ENCODE measurements at regions not wholly inside any gene's neighbourhood (a gene's known extent, or its start where the extent isn't known, plus 50 kb on each side); places are given as distances from the start of the nearest gene placed in this dataset.

DNA sequence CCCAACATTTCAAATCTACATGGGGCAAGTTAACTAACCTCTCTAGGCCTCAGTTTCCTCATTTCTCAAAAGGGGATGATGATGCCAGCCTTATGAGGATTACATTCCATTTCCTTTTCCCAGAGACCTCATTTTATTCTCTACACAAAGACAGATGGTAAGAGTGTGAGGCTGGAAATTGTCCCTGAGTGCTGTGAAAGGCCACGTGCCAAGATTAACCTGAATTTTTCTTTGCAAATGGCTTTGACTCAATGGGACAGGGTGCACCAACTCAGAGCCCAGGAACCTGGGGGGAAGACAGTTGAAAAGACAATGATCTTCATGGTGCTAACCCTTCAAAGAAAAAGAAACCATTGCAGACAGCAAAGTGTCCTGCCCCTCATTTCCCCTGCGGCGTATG lies 332.8 kb downstream of the TMEM114 start:
- Histone ChIP-seq H3K27me3 (ENCODE audit: control insufficient read depth in 5 of 5, insufficient read depth in 4 of 5, low read length in 5 of 5) (no peaks in the 10 kb centered on the region), H3K4me1 (ENCODE audit: control insufficient read depth in 5 of 5, insufficient read depth in 5 of 5, low read length in 5 of 5) (no peaks in the 10 kb centered on the region), H3K27ac (ENCODE audit: low read depth, low read length) (no peak overlapping the region), H3K9ac (ENCODE audit: low read length in 5 of 5) (no peak overlapping the region), H3K36me3 (ENCODE audit: control insufficient read depth in 5 of 5, insufficient read depth in 5 of 5, low read length in 5 of 5) (no peaks in the 10 kb centered on the region), H3K4me3 (ENCODE audit: low read depth in 1 of 5, low read length in 5 of 5) (no peak overlapping the region), H3K9me3 (ENCODE audit: control insufficient read depth in 5 of 5, low read length in 5 of 5) (peaks cover 0 to 2% (median 0%) of the 10 kb centered on the region in 5 donors)

- no peak overlapping the region for H3K9ac ChIP-seq (ENCODE audit: low read length in 5 of 5)
- no peak overlapping the region for H3K4me3 ChIP-seq (ENCODE audit: low read depth in 1 of 5, low read length in 5 of 5)
- H3K4me1 ChIP-seq (ENCODE audit: control insufficient read depth in 5 of 5, insufficient read depth in 5 of 5, low read length in 5 of 5): no peaks in the 10 kb centered on the region
- no peak overlapping the region for H3K27ac ChIP-seq (ENCODE audit: low read depth, low read length)
- H3K36me3 ChIP-seq (ENCODE audit: control insufficient read depth in 5 of 5, insufficient read depth in 5 of 5, low read length in 5 of 5): no peaks in the 10 kb centered on the region
- H3K27me3 ChIP-seq (ENCODE audit: control insufficient read depth in 5 of 5, insufficient read depth in 4 of 5, low read length in 5 of 5): no peaks in the 10 kb centered on the region
- H3K9me3 ChIP-seq (ENCODE audit: control insufficient read depth in 5 of 5, low read length in 5 of 5): no peaks in the 10 kb centered on the region
These were observed 335.9 kb downstream of the TMEM114 start for GRCh38 chr16:8254405-8254804.

DNA sequence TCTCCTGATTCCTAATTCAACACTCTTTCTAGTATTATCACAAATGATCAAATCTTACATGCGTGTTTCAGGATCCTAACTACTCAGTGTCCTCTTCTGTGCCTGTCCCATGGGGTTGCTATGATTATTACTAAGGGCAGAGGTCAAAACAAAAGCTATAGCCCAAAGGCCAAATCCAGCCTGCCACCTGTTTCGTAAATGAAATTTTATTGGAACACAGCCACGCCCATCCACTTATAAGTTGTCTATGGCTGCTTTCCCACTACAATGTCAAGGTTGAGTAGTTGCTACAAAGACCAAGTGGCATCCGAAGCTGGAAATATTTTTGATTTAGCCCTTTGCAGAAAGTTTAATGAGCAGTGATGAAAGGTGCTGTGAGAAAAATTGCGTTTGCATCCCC lies 336.6 kb downstream of the TMEM114 start:
- no peaks in the 10 kb centered on the region for H3K27me3 ChIP-seq (ENCODE audit: control insufficient read depth in 5 of 5, insufficient read depth in 4 of 5, low read length in 5 of 5)
- H3K9me3 ChIP-seq (ENCODE audit: control insufficient read depth in 5 of 5, low read length in 5 of 5): no peaks in the 10 kb centered on the region
- H3K9ac ChIP-seq (ENCODE audit: low read length in 5 of 5): no peak overlapping the region
- H3K4me3 ChIP-seq (ENCODE audit: low read depth in 1 of 5, low read length in 5 of 5): no peak overlapping the region
- no peaks in the 10 kb centered on the region for H3K4me1 ChIP-seq (ENCODE audit: control insufficient read depth in 5 of 5, insufficient read depth in 5 of 5, low read length in 5 of 5)
- H3K27ac ChIP-seq (ENCODE audit: low read depth, low read length): no peak overlapping the region
- H3K36me3 ChIP-seq (ENCODE audit: control insufficient read depth in 5 of 5, insufficient read depth in 5 of 5, low read length in 5 of 5): no peaks in the 10 kb centered on the region

GRCh38 chr16:8251727-8252126 lies 338.6 kb downstream of the TMEM114 start:
- no peaks in the 10 kb centered on the region for H3K9me3 ChIP-seq (ENCODE audit: control insufficient read depth in 5 of 5, low read length in 5 of 5)
- H3K27me3 ChIP-seq (ENCODE audit: control insufficient read depth in 5 of 5, insufficient read depth in 4 of 5, low read length in 5 of 5): no peaks in the 10 kb centered on the region
- H3K27ac ChIP-seq (ENCODE audit: low read depth, low read length): no peak overlapping the region
- no peaks in the 10 kb centered on the region for H3K4me1 ChIP-seq (ENCODE audit: control insufficient read depth in 5 of 5, insufficient read depth in 5 of 5, low read length in 5 of 5)
- no peak overlapping the region for H3K4me3 ChIP-seq (ENCODE audit: low read depth in 1 of 5, low read length in 5 of 5)
- H3K36me3 ChIP-seq (ENCODE audit: control insufficient read depth in 5 of 5, insufficient read depth in 5 of 5, low read length in 5 of 5): no peaks in the 10 kb centered on the region
- no peak overlapping the region for H3K9ac ChIP-seq (ENCODE audit: low read length in 5 of 5)

DNA sequence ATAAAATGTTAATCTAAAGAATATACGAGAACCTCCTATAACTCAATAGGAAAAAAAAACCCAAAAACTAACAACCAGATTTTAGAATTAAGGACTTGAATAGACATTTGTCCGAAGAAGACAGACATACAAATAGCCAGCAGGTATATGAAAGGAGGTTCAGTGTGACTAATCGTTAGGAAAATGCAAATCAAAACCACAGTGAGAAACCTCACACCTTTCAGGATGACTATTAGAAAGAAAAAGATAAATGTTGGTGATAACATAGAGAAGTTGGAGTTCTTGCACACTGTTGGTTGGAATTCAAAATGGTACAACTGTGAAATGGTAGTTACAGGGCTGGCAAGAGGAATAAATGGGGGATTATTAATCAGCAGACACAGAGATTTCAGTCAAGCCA lies 339.0 kb downstream of the TMEM114 start:
- Histone ChIP-seq H3K4me3 (ENCODE audit: low read depth in 1 of 5, low read length in 5 of 5) (no peak overlapping the region), H3K9ac (ENCODE audit: low read length in 5 of 5) (no peak overlapping the region), H3K4me1 (ENCODE audit: control insufficient read depth in 5 of 5, insufficient read depth in 5 of 5, low read length in 5 of 5) (no peaks in the 10 kb centered on the region), H3K27me3 (ENCODE audit: control insufficient read depth in 5 of 5, insufficient read depth in 4 of 5, low read length in 5 of 5) (no peaks in the 10 kb centered on the region), H3K27ac (ENCODE audit: low read depth, low read length) (no peak overlapping the region), H3K9me3 (ENCODE audit: control insufficient read depth in 5 of 5, low read length in 5 of 5) (no peaks in the 10 kb centered on the region), H3K36me3 (ENCODE audit: control insufficient read depth in 5 of 5, insufficient read depth in 5 of 5, low read length in 5 of 5) (no peaks in the 10 kb centered on the region)

DNA sequence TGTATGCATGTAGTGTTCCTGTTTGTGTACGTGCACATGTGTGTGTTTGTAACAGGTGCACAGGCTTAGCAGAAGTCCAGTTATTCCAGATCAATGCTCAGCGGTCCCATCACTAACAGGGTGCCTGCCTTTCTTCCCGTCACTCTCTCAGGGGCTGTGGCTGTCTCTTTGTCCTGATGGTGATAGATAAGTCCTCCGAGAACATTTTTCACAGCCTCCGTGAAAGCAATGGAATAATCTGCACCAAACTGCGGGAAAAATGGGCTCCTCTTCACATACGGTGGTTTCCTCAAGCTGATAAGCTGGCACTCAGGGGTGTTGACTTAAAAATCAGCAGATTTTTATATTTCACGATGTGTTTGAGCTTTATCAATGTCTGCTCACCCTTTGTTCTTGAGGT lies 342.3 kb downstream of the TMEM114 start:
- Histone ChIP-seq H3K36me3 (ENCODE audit: control insufficient read depth in 5 of 5, insufficient read depth in 5 of 5, low read length in 5 of 5) (no peaks in the 10 kb centered on the region), H3K9me3 (ENCODE audit: control insufficient read depth in 5 of 5, low read length in 5 of 5) (no peaks in the 10 kb centered on the region)

DNA sequence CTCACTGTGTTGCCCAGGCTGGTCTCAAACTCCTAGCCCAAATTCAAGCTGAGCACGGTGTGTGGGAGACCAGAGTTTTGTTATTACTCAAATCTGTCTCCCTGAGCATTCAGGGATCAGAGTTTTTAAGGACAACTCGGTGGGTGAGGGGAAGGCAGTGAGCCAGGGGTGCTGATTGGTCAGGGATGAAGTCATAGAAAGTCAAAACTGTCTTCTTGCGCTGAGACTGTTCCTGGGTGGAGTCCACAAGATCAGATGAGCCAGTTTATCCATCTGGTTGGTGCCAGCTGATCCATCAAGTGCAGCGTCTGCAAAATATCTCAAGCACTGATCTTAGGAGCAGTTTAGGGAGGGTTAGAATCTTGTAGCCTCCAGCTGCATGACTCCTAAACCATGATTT lies 346.3 kb downstream of the TMEM114 start:
- Histone ChIP-seq H3K27ac (ENCODE audit: low read depth, low read length) (no peak overlapping the region), H3K4me3 (ENCODE audit: low read depth in 1 of 5, low read length in 5 of 5) (no peak overlapping the region), H3K9me3 (ENCODE audit: control insufficient read depth in 5 of 5, low read length in 5 of 5) (no peaks in the 10 kb centered on the region), H3K27me3 (ENCODE audit: control insufficient read depth in 5 of 5, insufficient read depth in 4 of 5, low read length in 5 of 5) (no peaks in the 10 kb centered on the region), H3K4me1 (ENCODE audit: control insufficient read depth in 5 of 5, insufficient read depth in 5 of 5, low read length in 5 of 5) (no peaks in the 10 kb centered on the region), H3K9ac (ENCODE audit: low read length in 5 of 5) (no peak overlapping the region), H3K36me3 (ENCODE audit: control insufficient read depth in 5 of 5, insufficient read depth in 5 of 5, low read length in 5 of 5) (no peaks in the 10 kb centered on the region)

More for the DNA sequence above, 342.3 kb downstream of the TMEM114 start:
- no peaks in the 10 kb centered on the region for H3K4me1 ChIP-seq (ENCODE audit: control insufficient read depth in 5 of 5, insufficient read depth in 5 of 5, low read length in 5 of 5)
- H3K4me3 ChIP-seq (ENCODE audit: low read depth in 1 of 5, low read length in 5 of 5): no peak overlapping the region
- H3K27ac ChIP-seq (ENCODE audit: low read depth, low read length): no peak overlapping the region
- H3K27me3 ChIP-seq (ENCODE audit: control insufficient read depth in 5 of 5, insufficient read depth in 4 of 5, low read length in 5 of 5): no peaks in the 10 kb centered on the region
- H3K9ac ChIP-seq (ENCODE audit: low read length in 5 of 5): no peak overlapping the region

DNA sequence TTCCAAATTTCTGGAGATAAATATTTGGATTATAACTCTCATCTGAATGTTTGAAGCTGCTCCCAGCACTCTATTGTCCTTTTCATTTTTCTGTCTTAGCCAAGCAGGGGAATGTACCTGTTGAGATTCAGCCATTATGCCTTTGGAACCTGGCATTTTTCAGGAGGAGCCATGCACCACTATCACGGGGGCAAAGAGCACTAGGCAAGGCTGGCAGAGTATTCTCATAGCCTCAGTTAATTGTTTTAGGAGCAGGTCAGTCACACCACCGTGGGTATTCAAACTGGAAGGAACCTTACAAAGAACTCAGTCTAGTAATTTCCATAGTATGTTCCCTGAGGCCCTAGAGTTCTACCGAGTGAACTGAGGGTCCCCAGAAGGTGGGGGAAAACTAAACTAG lies 348.9 kb downstream of the TMEM114 start:
- Histone ChIP-seq H3K27me3 (ENCODE audit: control insufficient read depth in 5 of 5, insufficient read depth in 4 of 5, low read length in 5 of 5) (no peaks in the 10 kb centered on the region), H3K27ac (ENCODE audit: low read depth, low read length) (no peak overlapping the region), H3K4me3 (ENCODE audit: low read depth in 1 of 5, low read length in 5 of 5) (no peak overlapping the region)

DNA sequence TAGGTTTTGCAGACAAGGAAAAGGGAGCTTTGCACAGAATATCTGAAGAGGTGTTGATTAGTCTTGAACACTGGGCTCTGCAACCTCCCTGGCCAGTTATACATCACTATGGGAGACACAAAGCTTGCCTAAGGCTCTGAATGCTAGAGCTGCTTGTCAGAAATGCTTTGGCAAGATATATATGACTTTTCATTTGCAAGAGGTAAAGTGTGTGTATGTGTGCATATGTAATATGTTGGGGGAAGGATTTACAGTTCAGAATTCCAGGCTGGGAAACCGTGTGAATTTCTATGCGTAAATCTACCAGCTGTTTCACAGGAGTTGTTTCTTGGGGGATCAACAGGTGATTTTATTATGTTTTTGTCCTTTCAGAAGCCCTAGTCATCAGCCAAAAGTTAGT lies 350.9 kb downstream of the TMEM114 start:
- no peak overlapping the region for H3K9ac ChIP-seq (ENCODE audit: low read length in 5 of 5)
- H3K4me1 ChIP-seq (ENCODE audit: control insufficient read depth in 5 of 5, insufficient read depth in 5 of 5, low read length in 5 of 5): no peaks in the 10 kb centered on the region
- H3K27ac ChIP-seq (ENCODE audit: low read depth, low read length): no peak overlapping the region
- peaks cover 0 to 3% (median 0%) of the 10 kb centered on the region in 5 donors for H3K9me3 ChIP-seq (ENCODE audit: control insufficient read depth in 5 of 5, low read length in 5 of 5)
- H3K4me3 ChIP-seq (ENCODE audit: low read depth in 1 of 5, low read length in 5 of 5): no peak overlapping the region
- no peaks in the 10 kb centered on the region for H3K36me3 ChIP-seq (ENCODE audit: control insufficient read depth in 5 of 5, insufficient read depth in 5 of 5, low read length in 5 of 5)
- H3K27me3 ChIP-seq (ENCODE audit: control insufficient read depth in 5 of 5, insufficient read depth in 4 of 5, low read length in 5 of 5): no peaks in the 10 kb centered on the region

More for the DNA sequence above, 348.9 kb downstream of the TMEM114 start:
- H3K9ac ChIP-seq (ENCODE audit: low read length in 5 of 5): no peak overlapping the region
- H3K9me3 ChIP-seq (ENCODE audit: control insufficient read depth in 5 of 5, low read length in 5 of 5): no peaks in the 10 kb centered on the region
- H3K36me3 ChIP-seq (ENCODE audit: control insufficient read depth in 5 of 5, insufficient read depth in 5 of 5, low read length in 5 of 5): no peaks in the 10 kb centered on the region
- H3K4me1 ChIP-seq (ENCODE audit: control insufficient read depth in 5 of 5, insufficient read depth in 5 of 5, low read length in 5 of 5): no peaks in the 10 kb centered on the region

DNA sequence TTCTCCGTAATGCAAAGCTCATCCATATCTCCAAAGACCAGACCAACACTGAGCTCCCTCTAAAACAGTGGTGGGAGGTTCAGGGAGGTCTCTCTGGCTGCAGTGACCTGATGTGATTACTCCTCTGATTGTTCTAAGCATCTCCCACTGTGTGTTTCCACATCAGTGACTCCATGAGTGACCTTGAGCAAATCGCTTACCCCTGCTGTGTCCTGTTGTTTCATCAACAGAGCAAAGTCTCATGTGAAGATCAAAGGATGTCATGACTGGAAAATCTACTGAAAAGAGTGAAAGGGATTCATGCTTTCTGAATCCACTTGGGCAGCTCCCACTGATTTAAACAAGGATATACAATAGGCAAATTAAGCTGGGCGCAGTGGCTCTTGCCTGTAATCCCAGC lies 352.9 kb downstream of the TMEM114 start:
- H3K27me3 ChIP-seq (ENCODE audit: control insufficient read depth in 5 of 5, insufficient read depth in 4 of 5, low read length in 5 of 5): no peaks in the 10 kb centered on the region
- peaks cover 0 to 3% (median 0%) of the 10 kb centered on the region in 5 donors for H3K9me3 ChIP-seq (ENCODE audit: control insufficient read depth in 5 of 5, low read length in 5 of 5)
- H3K27ac ChIP-seq (ENCODE audit: low read depth, low read length): no peak overlapping the region
- no peak overlapping the region for H3K4me3 ChIP-seq (ENCODE audit: low read depth in 1 of 5, low read length in 5 of 5)
- H3K4me1 ChIP-seq (ENCODE audit: control insufficient read depth in 5 of 5, insufficient read depth in 5 of 5, low read length in 5 of 5): no peaks in the 10 kb centered on the region
- no peaks in the 10 kb centered on the region for H3K36me3 ChIP-seq (ENCODE audit: control insufficient read depth in 5 of 5, insufficient read depth in 5 of 5, low read length in 5 of 5)
- no peak overlapping the region for H3K9ac ChIP-seq (ENCODE audit: low read length in 5 of 5)

- Histone ChIP-seq H3K9me3 (ENCODE audit: control insufficient read depth in 5 of 5, low read length in 5 of 5) (peaks cover 0 to 3% (median 0%) of the 10 kb centered on the region in 5 donors), H3K36me3 (ENCODE audit: control insufficient read depth in 5 of 5, insufficient read depth in 5 of 5, low read length in 5 of 5) (no peaks in the 10 kb centered on the region), H3K27ac (ENCODE audit: low read depth, low read length) (no peak overlapping the region), H3K9ac (ENCODE audit: low read length in 5 of 5) (no peak overlapping the region), H3K4me3 (ENCODE audit: low read depth in 1 of 5, low read length in 5 of 5) (no peak overlapping the region), H3K4me1 (ENCODE audit: control insufficient read depth in 5 of 5, insufficient read depth in 5 of 5, low read length in 5 of 5) (no peaks in the 10 kb centered on the region), H3K27me3 (ENCODE audit: control insufficient read depth in 5 of 5, insufficient read depth in 4 of 5, low read length in 5 of 5) (no peaks in the 10 kb centered on the region)
These were observed 353.5 kb downstream of the TMEM114 start for GRCh38 chr16:8236816-8237215.

Measured in subcutaneous abdominal adipose tissue (tissue), 5 donors.